Psoas muscle (tissue), 7 donors: ENCODE measurements at regions not wholly inside any gene's neighbourhood (a gene's known extent, or its start where the extent isn't known, plus 50 kb on each side); places are given as distances from the start of the nearest gene placed in this dataset.

Experiments used
- ATAC-seq, 4 donors: fragments of 200-7000 bp; cut with Tn5 transposase; one replicate each; pipeline ENCODE4 v1.9.1; 2020; ENCODE audit warnings: moderate library complexity in 3 of 4, mild to moderate bottlenecking in 2 of 4
- DNase-seq, 2 donors: peaks; one replicate each; pipeline ENCODE4 v3.0.0-alpha.2; 2020
- H3K27ac ChIP-seq: fragments of 200-600 bp; one replicate; pipeline ENCODE4 v1.8.0; 2022
- H3K27me3 ChIP-seq, 3 donors: fragments of 200-600 bp in 1 of 3; one replicate each; pipeline versions ENCODE4 v1.6.1 to v1.8.0; 2013 to 2022; ENCODE audit warnings: low read length in 2 of 3, mild to moderate bottlenecking in 2 of 3, moderate library complexity in 1 of 3; ENCODE audit not compliant: insufficient read depth in 3 of 3
- H3K36me3 ChIP-seq, 2 donors: fragments of 200-600 bp in 1 of 2; one replicate each; pipeline versions ENCODE4 v1.6.1 to v1.8.0; 2013 to 2022; ENCODE audit warnings: low read depth in 1 of 2, mild to moderate bottlenecking in 1 of 2, moderate library complexity in 1 of 2; ENCODE audit not compliant: insufficient read depth in 1 of 2
- H3K4me1 ChIP-seq: fragments of 200-600 bp; one replicate; pipeline ENCODE4 v1.8.0; 2022
- H3K4me3 ChIP-seq: fragments of 200-600 bp; one replicate; pipeline ENCODE4 v1.8.0; 2022; ENCODE audit warnings: mild to moderate bottlenecking
- H3K9me3 ChIP-seq: fragments of 200-600 bp; one replicate; pipeline ENCODE4 v1.8.0; 2022
- CTCF ChIP-seq: fragments of 200-600 bp; IDR thresholded peaks from one replicate; pipeline ENCODE4 v1.8.0; 2022; ENCODE audit warnings: antibody characterized with exemption
- WGBS, 3 donors: extraction: QIAGEN DNeasy Blood & Tissue Kit; methylation state at CpG; one replicate each; pipeline versions ENCODE4 v1.1.6 to v1.1.7; 2013; 5-methylcytosine and 5-hydroxymethylcytosine counted together
- intact Hi-C, 2 donors: fragments of 100-400 bp; cut with DNase I; formaldehyde crosslinking; loops; one replicate each; pipeline versions ENCODE4 v1.11.0 to v1.14.2; 2022
- donor health status: healthy with polysubstance abuse.
- donor health status: DM: no; HTN: no; CAD: no; lungs with moderate emphysema.
- donor health status: Bipolar disorder and iron deficiency.
- donor health status: healthy.
- donor health status: DM: yes; HTN: yes; CAD: no.
- donor health status: DM: no; HTN: no; CAD: no.
- donor health status: DM: yes; HTN: yes; CAD: no.

GRCh38 chr3:84092907-84093306 is 865.9 kb upstream of the CADM2 start:
- Histone ChIP-seq H3K4me3 (no peak overlapping the region), H3K4me1 (no peaks in the 10 kb centered on the region), H3K27ac (no peak overlapping the region), H3K27me3 (no peaks in the 10 kb centered on the region), H3K36me3 (no peaks in the 10 kb centered on the region), H3K9me3 (no peaks in the 10 kb centered on the region)
- no peak for ATAC-seq
- TF ChIP-seq CTCF: no peak
- 35 to 59% (median 45%) methylated on average over 2 of the region's 2 CpGs for WGBS, 3 donors
- intact Hi-C loops: no loop called here
- no peak for DNase-seq

- no peaks in the 10 kb centered on the region for H3K4me1 ChIP-seq
- H3K36me3 ChIP-seq: no peaks in the 10 kb centered on the region
- H3K27me3 ChIP-seq: no peaks in the 10 kb centered on the region
- ATAC-seq (no peak), DNase-seq (no peak)
- H3K9me3 ChIP-seq: no peaks in the 10 kb centered on the region
- no peak for TF ChIP-seq CTCF
- intact Hi-C loops: no loop called here
- H3K4me3 ChIP-seq: no peak overlapping the region
- no peak overlapping the region for H3K27ac ChIP-seq
These were observed 862.6 kb upstream of the CADM2 start for GRCh38 chr3:84096188-84096587.

- WGBS, 3 donors: 72 to 80% (median 73%) methylated on average over 2 of the region's 2 CpGs
- Histone ChIP-seq H3K27ac (no peak overlapping the region), H3K36me3 (no peaks in the 10 kb centered on the region), H3K9me3 (no peaks in the 10 kb centered on the region), H3K27me3 (no peaks in the 10 kb centered on the region), H3K4me3 (no peak overlapping the region), H3K4me1 (no peaks in the 10 kb centered on the region)
- DNase-seq: no peak
- intact Hi-C loops: no loop called here
- no peak for TF ChIP-seq CTCF
- no peak for ATAC-seq
These were observed 857.9 kb upstream of the CADM2 start for GRCh38 chr3:84100861-84101260.

- Histone ChIP-seq H3K36me3 (no peaks in the 10 kb centered on the region), H3K9me3 (no peaks in the 10 kb centered on the region), H3K27me3 (no peaks in the 10 kb centered on the region), H3K4me3 (no peak overlapping the region), H3K4me1 (no peaks in the 10 kb centered on the region), H3K27ac (no peak overlapping the region)
- intact Hi-C loops: no loop called here
- WGBS, 3 donors: 18 to 31% (median 21%) methylated on average over 4 of the region's 4 CpGs
- DNase-seq (no peak), ATAC-seq (no peak)
- no peak for TF ChIP-seq CTCF
These were observed 850.3 kb upstream of the CADM2 start for GRCh38 chr3:84108442-84108971.

GRCh38 chr3:84109911-84110310 is 848.9 kb upstream of the CADM2 start:
- no peak for TF ChIP-seq CTCF
- no peaks in the 10 kb centered on the region for H3K36me3 ChIP-seq
- H3K9me3 ChIP-seq: no peaks in the 10 kb centered on the region
- intact Hi-C loops: no loop called here
- H3K27me3 ChIP-seq: no peaks in the 10 kb centered on the region
- no peak overlapping the region for H3K27ac ChIP-seq
- ATAC-seq (no peak), DNase-seq (no peak)
- H3K4me1 ChIP-seq: no peaks in the 10 kb centered on the region
- no peak overlapping the region for H3K4me3 ChIP-seq
